HL-60 (cell line): ENCODE measurements at regions not wholly inside any gene's neighbourhood (a gene's known extent, or its start where the extent isn't known, plus 50 kb on each side); places are given as distances from the start of the nearest gene placed in this dataset.
"Not testable (repeated sequence)": the region's sequence is repeated elsewhere in the genome, so short reads cannot be mapped to it uniquely, and the experiment has no call there.

Source experiments
- DNase-seq, 2 experiments: peaks; one replicate each; pipeline ENCODE4 v3.0.0-alpha.2; 2010 to 2020; ENCODE audit warnings: low read depth in 1 of 2, low spot score in 1 of 2
- H3K27ac ChIP-seq: fragments of 250-450 bp; sonication (Bioruptor Pico); replicated peaks from 2 replicates; pipeline ENCODE4 v1.5.1; 2020; ENCODE audit warnings: mild to moderate bottlenecking, moderate library complexity
- H3K27me3 ChIP-seq: fragments of 250-450 bp; sonication (Bioruptor Pico); 2 replicates; pipeline ENCODE4 v1.5.1; 2021; ENCODE audit warnings: mild to moderate bottlenecking, moderate library complexity; ENCODE audit not compliant: insufficient read depth, poor library complexity, severe bottlenecking
- H3K4me3 ChIP-seq: replicated peaks from 2 replicates; pipeline ENCODE4 v1.5.1; 2011; ENCODE audit warnings: mild to moderate bottlenecking, control low read depth, low read length; ENCODE audit not compliant: insufficient read depth
- GABPA ChIP-seq: IDR thresholded peaks from 2 replicates; pipeline ENCODE4 v1.6.1; 2012; ENCODE audit warnings: low read depth
- POLR2AphosphoS5 ChIP-seq: IDR thresholded peaks from 2 replicates; pipeline ENCODE4 v1.6.1; 2012; ENCODE audit warnings: low read depth
- SPI1 ChIP-seq: IDR thresholded peaks from 2 replicates; pipeline ENCODE4 v1.6.1; 2012; ENCODE audit warnings: low read depth, mild to moderate bottlenecking, borderline replicate concordance
- TF ChIP-seq, protein P1 (sequence below): IDR thresholded peaks from one replicate; pipeline ENCODE4 v1.5.1; 2011; ENCODE audit warnings: low read length, control low read depth, inconsistent platforms; ENCODE audit not compliant: insufficient read depth
- TF ChIP-seq, protein P2 (sequence below): IDR thresholded peaks from 2 replicates; pipeline ENCODE4 v1.6.1; 2012; ENCODE audit warnings: low read depth; ENCODE audit not compliant: insufficient replicate concordance

DNA sequence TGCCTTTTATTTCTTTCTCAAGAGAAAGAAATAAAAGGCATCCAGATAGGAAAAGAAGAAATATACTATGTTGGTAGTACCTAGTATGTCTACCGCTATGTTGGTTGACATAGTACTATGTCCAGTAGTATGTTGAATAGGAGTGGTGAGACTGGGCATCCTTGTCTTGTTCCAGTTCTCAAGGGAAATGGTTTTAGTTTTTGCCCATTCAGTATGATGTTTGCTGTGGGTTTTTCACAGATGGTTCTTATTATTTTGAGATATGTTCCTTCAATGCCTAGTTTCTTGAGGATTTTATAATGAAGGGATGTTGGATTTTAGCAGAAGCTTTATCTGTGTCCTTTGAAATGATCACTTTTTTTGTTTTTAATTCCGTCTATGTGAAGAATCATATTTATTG, 53.0 kb upstream of the CSNK1A1L start:
- Histone ChIP-seq H3K27me3 (no peaks in the 10 kb centered on the region), H3K4me3 (no peak overlapping the region), H3K27ac (no peak overlapping the region)
- DNase-seq = no peak
- TF ChIP-seq, protein P1, sequence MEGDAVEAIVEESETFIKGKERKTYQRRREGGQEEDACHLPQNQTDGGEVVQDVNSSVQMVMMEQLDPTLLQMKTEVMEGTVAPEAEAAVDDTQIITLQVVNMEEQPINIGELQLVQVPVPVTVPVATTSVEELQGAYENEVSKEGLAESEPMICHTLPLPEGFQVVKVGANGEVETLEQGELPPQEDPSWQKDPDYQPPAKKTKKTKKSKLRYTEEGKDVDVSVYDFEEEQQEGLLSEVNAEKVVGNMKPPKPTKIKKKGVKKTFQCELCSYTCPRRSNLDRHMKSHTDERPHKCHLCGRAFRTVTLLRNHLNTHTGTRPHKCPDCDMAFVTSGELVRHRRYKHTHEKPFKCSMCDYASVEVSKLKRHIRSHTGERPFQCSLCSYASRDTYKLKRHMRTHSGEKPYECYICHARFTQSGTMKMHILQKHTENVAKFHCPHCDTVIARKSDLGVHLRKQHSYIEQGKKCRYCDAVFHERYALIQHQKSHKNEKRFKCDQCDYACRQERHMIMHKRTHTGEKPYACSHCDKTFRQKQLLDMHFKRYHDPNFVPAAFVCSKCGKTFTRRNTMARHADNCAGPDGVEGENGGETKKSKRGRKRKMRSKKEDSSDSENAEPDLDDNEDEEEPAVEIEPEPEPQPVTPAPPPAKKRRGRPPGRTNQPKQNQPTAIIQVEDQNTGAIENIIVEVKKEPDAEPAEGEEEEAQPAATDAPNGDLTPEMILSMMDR = no peak
- TF ChIP-seq, protein P2, sequence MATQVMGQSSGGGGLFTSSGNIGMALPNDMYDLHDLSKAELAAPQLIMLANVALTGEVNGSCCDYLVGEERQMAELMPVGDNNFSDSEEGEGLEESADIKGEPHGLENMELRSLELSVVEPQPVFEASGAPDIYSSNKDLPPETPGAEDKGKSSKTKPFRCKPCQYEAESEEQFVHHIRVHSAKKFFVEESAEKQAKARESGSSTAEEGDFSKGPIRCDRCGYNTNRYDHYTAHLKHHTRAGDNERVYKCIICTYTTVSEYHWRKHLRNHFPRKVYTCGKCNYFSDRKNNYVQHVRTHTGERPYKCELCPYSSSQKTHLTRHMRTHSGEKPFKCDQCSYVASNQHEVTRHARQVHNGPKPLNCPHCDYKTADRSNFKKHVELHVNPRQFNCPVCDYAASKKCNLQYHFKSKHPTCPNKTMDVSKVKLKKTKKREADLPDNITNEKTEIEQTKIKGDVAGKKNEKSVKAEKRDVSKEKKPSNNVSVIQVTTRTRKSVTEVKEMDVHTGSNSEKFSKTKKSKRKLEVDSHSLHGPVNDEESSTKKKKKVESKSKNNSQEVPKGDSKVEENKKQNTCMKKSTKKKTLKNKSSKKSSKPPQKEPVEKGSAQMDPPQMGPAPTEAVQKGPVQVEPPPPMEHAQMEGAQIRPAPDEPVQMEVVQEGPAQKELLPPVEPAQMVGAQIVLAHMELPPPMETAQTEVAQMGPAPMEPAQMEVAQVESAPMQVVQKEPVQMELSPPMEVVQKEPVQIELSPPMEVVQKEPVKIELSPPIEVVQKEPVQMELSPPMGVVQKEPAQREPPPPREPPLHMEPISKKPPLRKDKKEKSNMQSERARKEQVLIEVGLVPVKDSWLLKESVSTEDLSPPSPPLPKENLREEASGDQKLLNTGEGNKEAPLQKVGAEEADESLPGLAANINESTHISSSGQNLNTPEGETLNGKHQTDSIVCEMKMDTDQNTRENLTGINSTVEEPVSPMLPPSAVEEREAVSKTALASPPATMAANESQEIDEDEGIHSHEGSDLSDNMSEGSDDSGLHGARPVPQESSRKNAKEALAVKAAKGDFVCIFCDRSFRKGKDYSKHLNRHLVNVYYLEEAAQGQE = no peak
- TF ChIP-seq POLR2AphosphoS5 (no peak), GABPA (no peak), SPI1 (no peak)

DNA sequence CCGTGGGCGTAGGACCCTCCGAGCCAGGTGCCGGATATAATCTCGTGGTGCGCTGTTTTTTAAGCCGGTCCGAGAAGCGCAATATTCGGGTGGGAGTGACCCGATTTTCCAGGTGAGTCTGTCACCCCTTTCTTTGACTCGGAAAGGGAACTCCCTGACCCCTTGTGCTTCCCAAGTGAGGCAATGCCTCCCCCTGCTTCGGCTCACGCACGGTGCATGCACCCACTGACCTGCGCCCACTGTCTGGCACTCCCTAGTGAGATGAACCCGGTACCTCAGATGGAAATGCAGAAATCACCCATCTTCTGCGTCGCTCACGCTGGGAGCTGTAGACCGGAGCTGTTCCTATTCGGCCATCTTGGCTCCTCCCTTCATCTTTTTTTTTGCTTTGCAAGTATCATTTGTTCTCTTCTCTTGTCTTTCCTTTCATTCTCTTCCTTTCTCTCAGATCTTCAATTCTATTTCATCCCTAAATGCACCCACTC, 50.2 kb upstream of the CSNK1A1L start:
- not testable (repeated sequence) for H3K4me3 ChIP-seq, H3K27me3 ChIP-seq, H3K27ac ChIP-seq, DNase-seq
